Fibroblast of lung (primary cell): ENCODE measurements at regions not wholly inside any gene's neighbourhood (a gene's known extent, or its start where the extent isn't known, plus 50 kb on each side); places are given as distances from the start of the nearest gene placed in this dataset.
"Not testable (repeated sequence)": the region's sequence is repeated elsewhere in the genome, so short reads cannot be mapped to it uniquely, and the experiment has no call there.

Experiments used
- DNase-seq, 2 donors: peaks; one replicate each; pipeline versions ENCODE4 v3.0.0 to v3.0.0-alpha.2; 2010; ENCODE audit warnings: low read depth in 2 of 2
- H2AFZ ChIP-seq: 2 replicates; pipeline ENCODE4 v1.5.1; 2012; ENCODE audit warnings: low read length, control low read depth, inconsistent platforms
- H3K27ac ChIP-seq: 2 replicates; pipeline ENCODE4 v1.5.1; 2011; ENCODE audit warnings: low read length, control low read depth; ENCODE audit not compliant: insufficient read depth
- H3K27me3 ChIP-seq: 2 replicates; pipeline ENCODE4 v1.5.1; 2011; ENCODE audit warnings: mild to moderate bottlenecking, low read length; ENCODE audit not compliant: control insufficient read depth, insufficient read depth
- H3K36me3 ChIP-seq: 2 replicates; pipeline ENCODE4 v1.5.1; 2011; ENCODE audit warnings: low read length; ENCODE audit not compliant: control insufficient read depth, insufficient read depth
- H3K4me1 ChIP-seq: 2 replicates; pipeline ENCODE4 v1.5.1; 2011; ENCODE audit warnings: low read length; ENCODE audit not compliant: control insufficient read depth, insufficient read depth; ENCODE audit errors: extremely low read depth
- H3K4me2 ChIP-seq: 2 replicates; pipeline ENCODE4 v1.5.1; 2011; ENCODE audit warnings: low read length, control low read depth; ENCODE audit not compliant: insufficient read depth; ENCODE audit errors: extremely low read depth
- H3K4me3 ChIP-seq, 4 experiments: fragments of 200-600 bp in 1 of 4; sonication (generic) in 1 of 4; replicated peaks in 1 of 4; 2 replicates each; pipeline ENCODE4 v1.5.1; 2011 to 2016; ENCODE audit warnings: low read length in 4 of 4, low read depth in 3 of 4, mild to moderate bottlenecking in 3 of 4, control low read depth in 2 of 4, inconsistent platforms in 1 of 4, mixed read lengths in 1 of 4; ENCODE audit not compliant: insufficient read depth in 1 of 4; ENCODE audit errors: control extremely low read depth in 1 of 4
- H3K79me2 ChIP-seq: 2 replicates; pipeline ENCODE4 v1.5.1; 2012; ENCODE audit warnings: mild to moderate bottlenecking, low read length, inconsistent platforms; ENCODE audit not compliant: control insufficient read depth, insufficient read depth
- H3K9ac ChIP-seq: 2 replicates; pipeline ENCODE4 v1.5.1; 2011; ENCODE audit warnings: mild to moderate bottlenecking, low read length, control low read depth; ENCODE audit not compliant: insufficient read depth
- H3K9me3 ChIP-seq: 2 replicates; pipeline ENCODE4 v1.5.1; 2012; ENCODE audit warnings: low read depth, low read length; ENCODE audit not compliant: control insufficient read depth, insufficient read depth
- H4K20me1 ChIP-seq: 2 replicates; pipeline ENCODE4 v1.5.1; 2011; ENCODE audit warnings: low read length; ENCODE audit not compliant: control insufficient read depth, insufficient read depth; ENCODE audit errors: extremely low read depth
- CTCF ChIP-seq, 2 donors: IDR thresholded peaks in 1 of 2; conservative IDR thresholded peaks in 1 of 2; 1 replicate in 1 of 2; 2 replicates in 1 of 2; pipeline ENCODE4 v1.5.1; 2011 to 2012; ENCODE audit warnings: low read length in 2 of 2, control low read depth in 1 of 2, inconsistent platforms in 1 of 2, low read depth in 1 of 2, mild to moderate bottlenecking in 1 of 2
- EZH2 ChIP-seq: IDR thresholded peaks from 2 replicates; pipeline ENCODE4 v1.5.1; 2012; ENCODE audit warnings: low read length, control low read depth, mild to moderate bottlenecking; ENCODE audit errors: missing control alignments

- H3K27ac ChIP-seq: no peak overlapping the region
- no peaks in the 10 kb centered on the region for H3K27me3 ChIP-seq
- no peaks in the 10 kb centered on the region for H3K4me1 ChIP-seq
- H3K4me3 ChIP-seq: no peak overlapping the region
- H3K79me2 ChIP-seq: no peaks in the 10 kb centered on the region
- H3K36me3 ChIP-seq: no peaks in the 10 kb centered on the region
- TF ChIP-seq EZH2 (no peak), CTCF (conservative IDR thresholded peaks at IDR 0.05 in 1 of 2, IDR thresholded peaks at IDR 0.05 in 1 of 2; ENCODE audit: low read depth in 1 of 2, low read length in 2 of 2) (no peak)
- no peaks in the 10 kb centered on the region for H3K9me3 ChIP-seq
- no peak for DNase-seq
- H3K4me2 ChIP-seq: no peak overlapping the region
- H3K9ac ChIP-seq: no peak overlapping the region
- no peak overlapping the region for H2AFZ ChIP-seq
- H4K20me1 ChIP-seq: no peaks in the 10 kb centered on the region
Measured at GRCh38 chr22:48718818-48719500, 1108.7 kb downstream of the BRD1 start.

- no peak overlapping the region for H2AFZ ChIP-seq
- no peaks in the 10 kb centered on the region for H3K79me2 ChIP-seq
- H3K4me3 ChIP-seq: no peak overlapping the region
- no peak for DNase-seq
- H4K20me1 ChIP-seq: no peaks in the 10 kb centered on the region
- no peaks in the 10 kb centered on the region for H3K27me3 ChIP-seq
- TF ChIP-seq EZH2: no peak
- no peak for TF ChIP-seq CTCF (conservative IDR thresholded peaks at IDR 0.05 in 1 of 2, IDR thresholded peaks at IDR 0.05 in 1 of 2; ENCODE audit: low read depth in 1 of 2, low read length in 2 of 2)
- no peak overlapping the region for H3K4me2 ChIP-seq
- H3K9ac ChIP-seq: no peak overlapping the region
- H3K9me3 ChIP-seq: no peaks in the 10 kb centered on the region
- H3K27ac ChIP-seq: no peak overlapping the region
- no peaks in the 10 kb centered on the region for H3K36me3 ChIP-seq
- no peaks in the 10 kb centered on the region for H3K4me1 ChIP-seq
Measured at GRCh38 chr22:48717883-48718817, 1109.5 kb downstream of the BRD1 start.

- Histone ChIP-seq H4K20me1 (no peaks in the 10 kb centered on the region), H3K4me3 (no peak overlapping the region), H3K9me3 (no peaks in the 10 kb centered on the region), H3K4me1 (no peaks in the 10 kb centered on the region), H3K9ac (no peak overlapping the region), H3K27me3 (no peaks in the 10 kb centered on the region), H3K4me2 (no peak overlapping the region), H3K27ac (no peak overlapping the region), H3K36me3 (no peaks in the 10 kb centered on the region), H3K79me2 (no peaks in the 10 kb centered on the region), H2AFZ (no peak overlapping the region)
- TF ChIP-seq CTCF (conservative IDR thresholded peaks at IDR 0.05 in 1 of 2, IDR thresholded peaks at IDR 0.05 in 1 of 2; ENCODE audit: low read depth in 1 of 2, low read length in 2 of 2): no peak
- no peak for TF ChIP-seq EZH2
- DNase-seq: no peak
Measured at GRCh38 chr22:48717076-48717810, 1110.4 kb downstream of the BRD1 start.

- not testable (repeated sequence) for H3K9ac ChIP-seq, DNase-seq, H3K27me3 ChIP-seq, H3K4me3 ChIP-seq, H3K4me1 ChIP-seq, H3K9me3 ChIP-seq, H3K4me2 ChIP-seq, H2AFZ ChIP-seq, H3K36me3 ChIP-seq, H4K20me1 ChIP-seq, H3K79me2 ChIP-seq, H3K27ac ChIP-seq
Measured at GRCh38 chr22:48716154-48716553, 1111.5 kb downstream of the BRD1 start.
